WTC11 (cell line): ENCODE measurements at regions not wholly inside any gene's neighbourhood (a gene's known extent, or its start where the extent isn't known, plus 50 kb on each side); places are given as distances from the start of the nearest gene placed in this dataset.

Experiments used
- ATAC-seq: fragments of 200-7000 bp; cut with Tn5 transposase; 2 replicates; pipeline ENCODE4 v1.10.0; 2021; ENCODE audit warnings: mild to moderate bottlenecking, moderate library complexity
- CTCF ChIA-PET: fragments of 300-600 bp; sonication (Branson Sonifier 250); formaldehyde crosslinking; loops from one replicate; lab custom pipeline; 2021; ENCODE audit warnings: antibody characterized with exemption; lab: Charles Lee
- POLR2A ChIA-PET: fragments of 350-600 bp; sonication (Branson Sonifier 250); formaldehyde crosslinking; loops from one replicate; lab custom pipeline; 2021; ENCODE audit warnings: antibody characterized with exemption; lab: Charles Lee
- DNase-seq: peaks from one replicate; pipeline ENCODE4 v3.0.0; 2021; ENCODE audit warnings: low spot score
- H3K27ac Mint-ChIP-seq: 2 replicates; pipeline ENCODE4 v1.8.0; 2021; ENCODE audit warnings: mixed read lengths
- H3K27me3 Mint-ChIP-seq: 2 replicates; pipeline ENCODE4 v1.8.0; 2021; ENCODE audit warnings: low read depth, mild to moderate bottlenecking, moderate library complexity, mixed read lengths
- H3K36me3 Mint-ChIP-seq: 2 replicates; pipeline ENCODE4 v1.8.0; 2021; ENCODE audit warnings: mixed read lengths
- H3K4me1 Mint-ChIP-seq: 2 replicates; pipeline ENCODE4 v1.8.0; 2022; ENCODE audit warnings: mixed read lengths
- H3K4me3 Mint-ChIP-seq: 2 replicates; pipeline ENCODE4 v1.8.0; 2021; ENCODE audit warnings: mild to moderate bottlenecking, moderate library complexity, mixed read lengths
- H3K9me3 Mint-ChIP-seq: 2 replicates; pipeline ENCODE4 v1.8.0; 2021; ENCODE audit warnings: mixed read lengths
- ELF4 ChIP-seq: sonication (generic); formaldehyde crosslinking; IDR thresholded peaks from 2 replicates; pipeline ENCODE4 v1.8.1; 2022; ENCODE audit warnings: low read depth, mild to moderate bottlenecking, moderate library complexity, missing genetic modification reagents
- ESRRA ChIP-seq: sonication (generic); formaldehyde crosslinking; IDR thresholded peaks from 2 replicates; pipeline ENCODE4 v1.8.1; 2022; ENCODE audit warnings: mild to moderate bottlenecking, missing genetic modification reagents, borderline replicate concordance
- GRHL2 ChIP-seq: fragments of 250-450 bp; sonication (Bioruptor Pico); IDR thresholded peaks from 2 replicates; pipeline ENCODE4 v1.8.0; 2022; ENCODE audit warnings: mild to moderate bottlenecking, moderate library complexity; ENCODE audit not compliant: insufficient replicate concordance, severe bottlenecking
- GTF2I ChIP-seq: fragments of 250-450 bp; sonication (Bioruptor Pico); conservative IDR thresholded peaks from 2 replicates; pipeline ENCODE4 v1.4.0; 2021; ENCODE audit warnings: mild to moderate bottlenecking
- IRF2 ChIP-seq: sonication (generic); formaldehyde crosslinking; IDR thresholded peaks from 2 replicates; pipeline ENCODE4 v1.8.0; 2022; ENCODE audit warnings: low read depth, missing genetic modification reagents, borderline replicate concordance
- JAZF1 ChIP-seq: fragments of 250-450 bp; sonication (Bioruptor Pico); IDR thresholded peaks from 2 replicates; pipeline ENCODE4 v1.9.0; 2021; ENCODE audit warnings: moderate library complexity, mild to moderate bottlenecking, inconsistent platforms
- KAT7 ChIP-seq: sonication (generic); formaldehyde crosslinking; IDR thresholded peaks from 2 replicates; pipeline ENCODE4 v1.8.1; 2023; ENCODE audit warnings: missing genetic modification reagents, mild to moderate bottlenecking, borderline replicate concordance
- NR2C2 ChIP-seq: sonication (generic); formaldehyde crosslinking; IDR thresholded peaks from 2 replicates; pipeline ENCODE4 v1.8.0; 2022; ENCODE audit warnings: mild to moderate bottlenecking, missing genetic modification reagents
- RORB ChIP-seq: fragments of 250-450 bp; sonication (Bioruptor Pico); IDR thresholded peaks from 2 replicates; pipeline ENCODE4 v1.9.0; 2021; ENCODE audit warnings: mild to moderate bottlenecking
- ZNF219 ChIP-seq: sonication (generic); formaldehyde crosslinking; IDR thresholded peaks from 2 replicates; pipeline ENCODE4 v1.8.0; 2023; ENCODE audit warnings: missing genetic modification reagents, mild to moderate bottlenecking, borderline replicate concordance
- TF ChIP-seq, protein P1 (sequence below): sonication (generic); formaldehyde crosslinking; IDR thresholded peaks from 2 replicates; pipeline ENCODE4 v1.8.0; 2022; ENCODE audit warnings: mild to moderate bottlenecking, missing genetic modification reagents
- TF ChIP-seq, protein P2 (sequence below): sonication (generic); formaldehyde crosslinking; IDR thresholded peaks from 2 replicates; pipeline ENCODE4 v1.8.1; 2022; ENCODE audit warnings: mild to moderate bottlenecking, missing genetic modification reagents, moderate library complexity, borderline replicate concordance
- TF ChIP-seq, protein P3 (sequence below): sonication (generic); formaldehyde crosslinking; IDR thresholded peaks from 2 replicates; pipeline ENCODE4 v1.8.1; 2022; ENCODE audit warnings: missing genetic modification reagents, borderline replicate concordance
- TF ChIP-seq, protein P4 (sequence below): sonication (generic); formaldehyde crosslinking; IDR thresholded peaks from 2 replicates; pipeline ENCODE4 v1.8.0; 2022; ENCODE audit warnings: mild to moderate bottlenecking, missing genetic modification reagents
- TF ChIP-seq, protein P5 (sequence below): sonication (generic); formaldehyde crosslinking; IDR thresholded peaks from 2 replicates; pipeline ENCODE4 v1.8.0; 2022; ENCODE audit warnings: missing genetic modification reagents
- TF ChIP-seq, protein P6 (sequence below): fragments of 250-450 bp; sonication (Bioruptor Pico); IDR thresholded peaks from 2 replicates; pipeline ENCODE4 v1.8.0; 2021; ENCODE audit warnings: mild to moderate bottlenecking
- TF ChIP-seq, protein P7 (sequence below): sonication (generic); formaldehyde crosslinking; IDR thresholded peaks from 2 replicates; pipeline ENCODE4 v1.8.0; 2022; ENCODE audit warnings: mild to moderate bottlenecking, missing genetic modification reagents
- TF ChIP-seq, protein P8 (sequence below): fragments of 250-450 bp; sonication (Bioruptor Pico); IDR thresholded peaks from 2 replicates; pipeline ENCODE4 v2.1.2; 2022; ENCODE audit warnings: mild to moderate bottlenecking, moderate library complexity

DNA sequence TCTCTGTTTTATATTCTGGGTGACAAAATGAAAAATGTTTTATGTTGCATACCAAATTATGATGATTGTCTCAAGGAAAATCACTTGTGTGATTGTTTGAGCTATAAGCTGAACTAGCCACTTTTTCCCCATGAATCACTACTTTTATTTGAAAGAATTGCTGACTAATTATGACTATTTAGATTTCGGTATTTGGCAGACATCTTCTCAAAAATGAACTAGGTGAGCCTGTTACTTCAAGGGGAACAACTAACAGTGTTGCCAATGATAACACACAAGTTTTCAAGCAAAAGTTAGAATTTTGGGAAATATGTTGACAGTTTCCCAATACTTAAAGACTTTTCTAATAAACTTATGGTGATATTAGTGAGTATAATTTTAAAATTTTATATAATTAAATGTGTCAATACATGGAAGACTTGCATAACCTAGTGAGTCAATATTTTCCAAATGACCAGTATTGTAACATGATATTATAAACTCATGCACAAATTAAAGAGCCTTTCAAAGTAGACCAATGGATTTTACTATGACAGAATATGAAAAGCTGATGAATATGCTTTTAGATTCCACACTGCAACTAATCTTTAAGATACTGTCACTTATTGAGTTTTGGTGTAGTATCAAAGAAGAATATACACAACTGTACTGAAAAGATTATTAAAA lies 187.7 kb upstream of the GATB start:
- H3K36me3 Mint-ChIP-seq = peaks cover 39% of the 10 kb centered on the region
- 0 out of 2 replicates have a peak, but pooled peaks cover 2% of the 10 kb centered on the region for H3K4me1 Mint-ChIP-seq
- ChIA-PET CTCF (no interaction called here), POLR2A (no interaction called here)
- peaks cover 3% of the 10 kb centered on the region for H3K27me3 Mint-ChIP-seq
- DNase-seq (no peak), ATAC-seq (no peak)
- peaks cover 54% of the 10 kb centered on the region for H3K9me3 Mint-ChIP-seq
- no peak overlapping the region for H3K4me3 Mint-ChIP-seq
- no peak overlapping the region for H3K27ac Mint-ChIP-seq
- TF ChIP-seq, protein P1, sequence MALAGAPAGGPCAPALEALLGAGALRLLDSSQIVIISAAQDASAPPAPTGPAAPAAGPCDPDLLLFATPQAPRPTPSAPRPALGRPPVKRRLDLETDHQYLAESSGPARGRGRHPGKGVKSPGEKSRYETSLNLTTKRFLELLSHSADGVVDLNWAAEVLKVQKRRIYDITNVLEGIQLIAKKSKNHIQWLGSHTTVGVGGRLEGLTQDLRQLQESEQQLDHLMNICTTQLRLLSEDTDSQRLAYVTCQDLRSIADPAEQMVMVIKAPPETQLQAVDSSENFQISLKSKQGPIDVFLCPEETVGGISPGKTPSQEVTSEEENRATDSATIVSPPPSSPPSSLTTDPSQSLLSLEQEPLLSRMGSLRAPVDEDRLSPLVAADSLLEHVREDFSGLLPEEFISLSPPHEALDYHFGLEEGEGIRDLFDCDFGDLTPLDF (CRISPR knock-in tag) = no peak
- TF ChIP-seq JAZF1 (CRISPR knock-in tag) = no peak
- no peak for TF ChIP-seq ESRRA
- TF ChIP-seq GTF2I (CRISPR knock-in tag) = no peak
- no peak for TF ChIP-seq RORB (CRISPR knock-in tag)
- no peak for TF ChIP-seq IRF2 (CRISPR knock-in tag)
- no peak for TF ChIP-seq GRHL2 (CRISPR knock-in tag)
- TF ChIP-seq, protein P2, sequence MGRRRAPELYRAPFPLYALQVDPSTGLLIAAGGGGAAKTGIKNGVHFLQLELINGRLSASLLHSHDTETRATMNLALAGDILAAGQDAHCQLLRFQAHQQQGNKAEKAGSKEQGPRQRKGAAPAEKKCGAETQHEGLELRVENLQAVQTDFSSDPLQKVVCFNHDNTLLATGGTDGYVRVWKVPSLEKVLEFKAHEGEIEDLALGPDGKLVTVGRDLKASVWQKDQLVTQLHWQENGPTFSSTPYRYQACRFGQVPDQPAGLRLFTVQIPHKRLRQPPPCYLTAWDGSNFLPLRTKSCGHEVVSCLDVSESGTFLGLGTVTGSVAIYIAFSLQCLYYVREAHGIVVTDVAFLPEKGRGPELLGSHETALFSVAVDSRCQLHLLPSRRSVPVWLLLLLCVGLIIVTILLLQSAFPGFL = no peak
- TF ChIP-seq, protein P3, sequence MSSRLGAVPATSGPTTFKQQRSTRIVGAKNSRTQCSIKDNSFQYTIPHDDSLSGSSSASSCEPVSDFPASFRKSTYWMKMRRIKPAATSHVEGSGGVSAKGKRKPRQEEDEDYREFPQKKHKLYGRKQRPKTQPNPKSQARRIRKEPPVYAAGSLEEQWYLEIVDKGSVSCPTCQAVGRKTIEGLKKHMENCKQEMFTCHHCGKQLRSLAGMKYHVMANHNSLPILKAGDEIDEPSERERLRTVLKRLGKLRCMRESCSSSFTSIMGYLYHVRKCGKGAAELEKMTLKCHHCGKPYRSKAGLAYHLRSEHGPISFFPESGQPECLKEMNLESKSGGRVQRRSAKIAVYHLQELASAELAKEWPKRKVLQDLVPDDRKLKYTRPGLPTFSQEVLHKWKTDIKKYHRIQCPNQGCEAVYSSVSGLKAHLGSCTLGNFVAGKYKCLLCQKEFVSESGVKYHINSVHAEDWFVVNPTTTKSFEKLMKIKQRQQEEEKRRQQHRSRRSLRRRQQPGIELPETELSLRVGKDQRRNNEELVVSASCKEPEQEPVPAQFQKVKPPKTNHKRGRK (CRISPR knock-in tag) = no peak
- TF ChIP-seq, protein P4, sequence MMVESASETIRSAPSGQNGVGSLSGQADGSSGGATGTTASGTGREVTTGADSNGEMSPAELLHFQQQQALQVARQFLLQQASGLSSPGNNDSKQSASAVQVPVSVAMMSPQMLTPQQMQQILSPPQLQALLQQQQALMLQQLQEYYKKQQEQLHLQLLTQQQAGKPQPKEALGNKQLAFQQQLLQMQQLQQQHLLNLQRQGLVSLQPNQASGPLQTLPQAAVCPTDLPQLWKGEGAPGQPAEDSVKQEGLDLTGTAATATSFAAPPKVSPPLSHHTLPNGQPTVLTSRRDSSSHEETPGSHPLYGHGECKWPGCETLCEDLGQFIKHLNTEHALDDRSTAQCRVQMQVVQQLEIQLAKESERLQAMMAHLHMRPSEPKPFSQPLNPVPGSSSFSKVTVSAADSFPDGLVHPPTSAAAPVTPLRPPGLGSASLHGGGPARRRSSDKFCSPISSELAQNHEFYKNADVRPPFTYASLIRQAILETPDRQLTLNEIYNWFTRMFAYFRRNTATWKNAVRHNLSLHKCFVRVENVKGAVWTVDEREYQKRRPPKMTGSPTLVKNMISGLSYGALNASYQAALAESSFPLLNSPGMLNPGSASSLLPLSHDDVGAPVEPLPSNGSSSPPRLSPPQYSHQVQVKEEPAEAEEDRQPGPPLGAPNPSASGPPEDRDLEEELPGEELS = no peak
- TF ChIP-seq, protein P5, sequence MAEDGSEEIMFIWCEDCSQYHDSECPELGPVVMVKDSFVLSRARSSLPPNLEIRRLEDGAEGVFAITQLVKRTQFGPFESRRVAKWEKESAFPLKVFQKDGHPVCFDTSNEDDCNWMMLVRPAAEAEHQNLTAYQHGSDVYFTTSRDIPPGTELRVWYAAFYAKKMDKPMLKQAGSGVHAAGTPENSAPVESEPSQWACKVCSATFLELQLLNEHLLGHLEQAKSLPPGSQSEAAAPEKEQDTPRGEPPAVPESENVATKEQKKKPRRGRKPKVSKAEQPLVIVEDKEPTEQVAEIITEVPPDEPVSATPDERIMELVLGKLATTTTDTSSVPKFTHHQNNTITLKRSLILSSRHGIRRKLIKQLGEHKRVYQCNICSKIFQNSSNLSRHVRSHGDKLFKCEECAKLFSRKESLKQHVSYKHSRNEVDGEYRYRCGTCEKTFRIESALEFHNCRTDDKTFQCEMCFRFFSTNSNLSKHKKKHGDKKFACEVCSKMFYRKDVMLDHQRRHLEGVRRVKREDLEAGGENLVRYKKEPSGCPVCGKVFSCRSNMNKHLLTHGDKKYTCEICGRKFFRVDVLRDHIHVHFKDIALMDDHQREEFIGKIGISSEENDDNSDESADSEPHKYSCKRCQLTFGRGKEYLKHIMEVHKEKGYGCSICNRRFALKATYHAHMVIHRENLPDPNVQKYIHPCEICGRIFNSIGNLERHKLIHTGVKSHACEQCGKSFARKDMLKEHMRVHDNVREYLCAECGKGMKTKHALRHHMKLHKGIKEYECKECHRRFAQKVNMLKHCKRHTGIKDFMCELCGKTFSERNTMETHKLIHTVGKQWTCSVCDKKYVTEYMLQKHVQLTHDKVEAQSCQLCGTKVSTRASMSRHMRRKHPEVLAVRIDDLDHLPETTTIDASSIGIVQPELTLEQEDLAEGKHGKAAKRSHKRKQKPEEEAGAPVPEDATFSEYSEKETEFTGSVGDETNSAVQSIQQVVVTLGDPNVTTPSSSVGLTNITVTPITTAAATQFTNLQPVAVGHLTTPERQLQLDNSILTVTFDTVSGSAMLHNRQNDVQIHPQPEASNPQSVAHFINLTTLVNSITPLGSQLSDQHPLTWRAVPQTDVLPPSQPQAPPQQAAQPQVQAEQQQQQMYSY (CRISPR knock-in tag) = no peak
- TF ChIP-seq, protein P6, sequence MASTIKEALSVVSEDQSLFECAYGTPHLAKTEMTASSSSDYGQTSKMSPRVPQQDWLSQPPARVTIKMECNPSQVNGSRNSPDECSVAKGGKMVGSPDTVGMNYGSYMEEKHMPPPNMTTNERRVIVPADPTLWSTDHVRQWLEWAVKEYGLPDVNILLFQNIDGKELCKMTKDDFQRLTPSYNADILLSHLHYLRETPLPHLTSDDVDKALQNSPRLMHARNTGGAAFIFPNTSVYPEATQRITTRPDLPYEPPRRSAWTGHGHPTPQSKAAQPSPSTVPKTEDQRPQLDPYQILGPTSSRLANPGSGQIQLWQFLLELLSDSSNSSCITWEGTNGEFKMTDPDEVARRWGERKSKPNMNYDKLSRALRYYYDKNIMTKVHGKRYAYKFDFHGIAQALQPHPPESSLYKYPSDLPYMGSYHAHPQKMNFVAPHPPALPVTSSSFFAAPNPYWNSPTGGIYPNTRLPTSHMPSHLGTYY = no peak
- no peak for TF ChIP-seq NR2C2 (CRISPR knock-in tag)
- no peak for TF ChIP-seq ELF4
- no peak for TF ChIP-seq ZNF219 (CRISPR knock-in tag)
- TF ChIP-seq KAT7 (CRISPR knock-in tag) = no peak
- TF ChIP-seq, protein P7, sequence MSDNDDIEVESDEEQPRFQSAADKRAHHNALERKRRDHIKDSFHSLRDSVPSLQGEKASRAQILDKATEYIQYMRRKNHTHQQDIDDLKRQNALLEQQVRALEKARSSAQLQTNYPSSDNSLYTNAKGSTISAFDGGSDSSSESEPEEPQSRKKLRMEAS = no peak
- TF ChIP-seq, protein P8, sequence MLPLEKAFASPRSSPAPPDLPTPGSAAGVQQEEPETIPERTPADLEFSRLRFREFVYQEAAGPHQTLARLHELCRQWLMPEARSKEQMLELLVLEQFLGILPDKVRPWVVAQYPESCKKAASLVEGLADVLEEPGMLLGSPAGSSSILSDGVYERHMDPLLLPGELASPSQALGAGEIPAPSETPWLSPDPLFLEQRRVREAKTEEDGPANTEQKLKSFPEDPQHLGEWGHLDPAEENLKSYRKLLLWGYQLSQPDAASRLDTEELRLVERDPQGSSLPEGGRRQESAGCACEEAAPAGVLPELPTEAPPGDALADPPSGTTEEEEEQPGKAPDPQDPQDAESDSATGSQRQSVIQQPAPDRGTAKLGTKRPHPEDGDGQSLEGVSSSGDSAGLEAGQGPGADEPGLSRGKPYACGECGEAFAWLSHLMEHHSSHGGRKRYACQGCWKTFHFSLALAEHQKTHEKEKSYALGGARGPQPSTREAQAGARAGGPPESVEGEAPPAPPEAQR (CRISPR knock-in tag) = no peak
